ENCODE measurements at regions not wholly inside any gene's neighbourhood (a gene's known extent, or its start where the extent isn't known, plus 50 kb on each side); places are given as distances from the start of the nearest gene placed in this dataset.

DNA sequence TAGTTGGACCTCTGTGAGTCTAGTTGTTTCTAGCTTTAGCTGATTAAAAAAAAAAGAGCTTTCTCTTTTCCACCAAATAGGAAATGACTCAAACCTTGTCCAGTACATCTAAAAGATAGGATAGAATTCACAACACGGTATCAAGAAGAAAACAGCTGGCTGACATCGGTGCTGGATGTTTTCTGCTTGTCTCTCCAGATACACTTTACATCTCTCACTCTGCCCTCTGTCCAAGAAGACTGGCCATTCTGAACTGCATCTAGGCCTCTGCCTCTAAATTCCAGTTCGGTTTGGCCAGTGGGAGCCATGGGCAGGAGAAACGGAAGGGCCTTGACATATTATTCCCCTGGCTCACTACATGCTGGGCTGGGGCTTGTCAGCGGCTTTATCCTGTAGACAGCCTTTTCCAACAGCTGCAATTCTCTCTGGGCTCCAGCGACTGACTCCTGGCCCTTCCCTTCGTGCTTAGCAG, 57.3 kb upstream of the SHISA3 start:
- TF ChIP-seq MAFK (IDR thresholded peaks at IDR 0.05; ENCODE audit: low read depth, low read length) (no peak), CTCF (conservative IDR thresholded peaks at IDR 0.05; ENCODE audit: low read depth, low read length) (no peak), POLR2A (IDR thresholded peaks at IDR 0.05; ENCODE audit: low read depth, low read length) (no peak), SMC3 (IDR thresholded peaks at IDR 0.05; ENCODE audit: low read depth, low read length) (no peak), CEBPB (IDR thresholded peaks at IDR 0.05; ENCODE audit: low read depth, low read length) (no peak)
- TF ChIP-seq, protein P1, sequence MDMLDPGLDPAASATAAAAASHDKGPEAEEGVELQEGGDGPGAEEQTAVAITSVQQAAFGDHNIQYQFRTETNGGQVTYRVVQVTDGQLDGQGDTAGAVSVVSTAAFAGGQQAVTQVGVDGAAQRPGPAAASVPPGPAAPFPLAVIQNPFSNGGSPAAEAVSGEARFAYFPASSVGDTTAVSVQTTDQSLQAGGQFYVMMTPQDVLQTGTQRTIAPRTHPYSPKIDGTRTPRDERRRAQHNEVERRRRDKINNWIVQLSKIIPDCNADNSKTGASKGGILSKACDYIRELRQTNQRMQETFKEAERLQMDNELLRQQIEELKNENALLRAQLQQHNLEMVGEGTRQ (IDR thresholded peaks at IDR 0.05; ENCODE audit: low read depth, low read length) = no peak

All from IMR-90 (cell line).